ENCODE measurements at regions not wholly inside any gene's neighbourhood (a gene's known extent, or its start where the extent isn't known, plus 50 kb on each side); places are given as distances from the start of the nearest gene placed in this dataset.

DNA sequence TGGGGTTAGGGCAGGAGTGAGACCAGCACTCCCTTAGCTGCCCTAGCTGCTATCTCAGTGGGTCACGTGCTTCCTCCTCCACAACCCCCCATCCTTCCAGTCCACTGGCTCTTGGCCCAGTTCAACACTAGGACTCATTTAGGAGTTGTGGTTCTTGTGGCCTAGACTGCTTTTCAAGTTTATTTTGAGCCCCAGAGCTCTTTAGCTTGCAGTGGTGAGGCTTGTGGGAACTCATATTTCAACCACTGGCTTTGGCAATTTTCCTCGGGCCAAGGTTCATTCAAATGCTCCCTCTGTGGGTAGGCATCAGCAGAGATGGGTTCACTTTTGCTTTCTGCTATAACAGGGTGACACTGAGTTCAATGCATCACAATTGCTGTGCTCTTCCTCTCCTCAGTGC is 436.2 kb upstream of the SLITRK5 start:
- TF ChIP-seq, protein P1, sequence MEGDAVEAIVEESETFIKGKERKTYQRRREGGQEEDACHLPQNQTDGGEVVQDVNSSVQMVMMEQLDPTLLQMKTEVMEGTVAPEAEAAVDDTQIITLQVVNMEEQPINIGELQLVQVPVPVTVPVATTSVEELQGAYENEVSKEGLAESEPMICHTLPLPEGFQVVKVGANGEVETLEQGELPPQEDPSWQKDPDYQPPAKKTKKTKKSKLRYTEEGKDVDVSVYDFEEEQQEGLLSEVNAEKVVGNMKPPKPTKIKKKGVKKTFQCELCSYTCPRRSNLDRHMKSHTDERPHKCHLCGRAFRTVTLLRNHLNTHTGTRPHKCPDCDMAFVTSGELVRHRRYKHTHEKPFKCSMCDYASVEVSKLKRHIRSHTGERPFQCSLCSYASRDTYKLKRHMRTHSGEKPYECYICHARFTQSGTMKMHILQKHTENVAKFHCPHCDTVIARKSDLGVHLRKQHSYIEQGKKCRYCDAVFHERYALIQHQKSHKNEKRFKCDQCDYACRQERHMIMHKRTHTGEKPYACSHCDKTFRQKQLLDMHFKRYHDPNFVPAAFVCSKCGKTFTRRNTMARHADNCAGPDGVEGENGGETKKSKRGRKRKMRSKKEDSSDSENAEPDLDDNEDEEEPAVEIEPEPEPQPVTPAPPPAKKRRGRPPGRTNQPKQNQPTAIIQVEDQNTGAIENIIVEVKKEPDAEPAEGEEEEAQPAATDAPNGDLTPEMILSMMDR (IDR thresholded peaks at IDR 0.05): no peak
- no peak for TF ChIP-seq POLR2AphosphoS5 (IDR thresholded peaks at IDR 0.05)
- no peak for TF ChIP-seq POLR2A (IDR thresholded peaks at IDR 0.05)

Measured in sigmoid colon (tissue), 4 donors.